ENCODE measurements at regions not wholly inside any gene's neighbourhood (a gene's known extent, or its start where the extent isn't known, plus 50 kb on each side); places are given as distances from the start of the nearest gene placed in this dataset.

DNA sequence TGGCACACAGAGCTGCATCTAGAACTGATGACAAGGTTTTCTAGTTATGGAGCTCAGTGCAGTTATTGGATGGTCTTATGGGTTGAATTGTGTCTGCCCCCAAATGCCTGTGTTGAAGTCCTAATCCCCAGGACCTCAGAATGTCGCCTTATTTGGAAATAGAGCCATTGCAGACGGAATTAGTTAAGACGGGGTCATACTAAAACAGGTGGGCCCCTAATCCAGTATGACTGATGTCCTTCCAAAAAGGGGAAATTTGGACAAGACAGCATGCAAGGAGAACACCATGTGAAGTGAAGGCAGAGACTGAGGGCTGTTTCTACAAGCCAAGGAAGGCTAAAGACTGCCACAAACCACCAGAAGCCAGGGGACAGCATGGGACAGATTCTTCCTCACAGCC lies 148.7 kb downstream of the KCTD12 start:
- no peaks in the 10 kb centered on the region for H3F3A ChIP-seq (ENCODE audit: insufficient read depth)
- H3K4me2 ChIP-seq (ENCODE audit: unreplicated experiment) = no peak overlapping the region
- in situ Hi-C loops (cut with MboI) = no loop called here
- no peaks in the 10 kb centered on the region for H3K27me3 ChIP-seq (replicated peaks; ENCODE audit: insufficient read depth)
- no peak overlapping the region for H3K27ac ChIP-seq
- H4K20me1 ChIP-seq (ENCODE audit: insufficient read depth) = no peaks in the 10 kb centered on the region
- no peak overlapping the region for H3K4me3 ChIP-seq
- H3K9me3 ChIP-seq (ENCODE audit: low read depth) = no peaks in the 10 kb centered on the region
- no peak overlapping the region for H2AFZ ChIP-seq
- TF ChIP-seq EZH2 (IDR thresholded peaks at IDR 0.05; ENCODE audit: insufficient read depth, poor library complexity, severe bottlenecking) (no peak), EZH2phosphoT487 (IDR thresholded peaks at IDR 0.05; ENCODE audit: insufficient read depth, low read depth) (no peak)
- H3K9me2 ChIP-seq (ENCODE audit: insufficient read depth) = no peaks in the 10 kb centered on the region
- H3K79me2 ChIP-seq (ENCODE audit: insufficient read depth) = no peaks in the 10 kb centered on the region
- no peaks in the 10 kb centered on the region for H3K36me3 ChIP-seq (ENCODE audit: low read depth)
- DNase-seq = no peak
- 56 to 66% methylated on average over 3 of the region's 3 CpGs for WGBS, 2 experiments (ENCODE audit: low coverage in 1 of 2, low lambda C conversion rate in 2 of 2, missing lambda C conversion rate in 2 of 2)
- no peak overlapping the region for H3K9ac ChIP-seq
- no peaks in the 10 kb centered on the region for H3K4me1 ChIP-seq (ENCODE audit: insufficient read depth)

GRCh38 chr13:76735641-76736040 lies 150.6 kb downstream of the KCTD12 start:
- H2AFZ ChIP-seq = no peak overlapping the region
- H3K36me3 ChIP-seq (ENCODE audit: low read depth) = no peaks in the 10 kb centered on the region
- no peaks in the 10 kb centered on the region for H3K79me2 ChIP-seq (ENCODE audit: insufficient read depth)
- no peak overlapping the region for H3K27ac ChIP-seq
- no peaks in the 10 kb centered on the region for H3F3A ChIP-seq (ENCODE audit: insufficient read depth)
- H4K20me1 ChIP-seq (ENCODE audit: insufficient read depth) = no peaks in the 10 kb centered on the region
- H3K9ac ChIP-seq = no peak overlapping the region
- in situ Hi-C loops (cut with MboI) = no loop called here
- no peak overlapping the region for H3K4me2 ChIP-seq (ENCODE audit: unreplicated experiment)
- H3K4me1 ChIP-seq (ENCODE audit: insufficient read depth) = no peaks in the 10 kb centered on the region
- no peaks in the 10 kb centered on the region for H3K27me3 ChIP-seq (replicated peaks; ENCODE audit: insufficient read depth)
- no peak overlapping the region for H3K4me3 ChIP-seq
- no peaks in the 10 kb centered on the region for H3K9me2 ChIP-seq (ENCODE audit: insufficient read depth)
- TF ChIP-seq EZH2 (IDR thresholded peaks at IDR 0.05; ENCODE audit: insufficient read depth, poor library complexity, severe bottlenecking) = no peak
- H3K9me3 ChIP-seq (ENCODE audit: low read depth) = no peaks in the 10 kb centered on the region
- no peak for DNase-seq
- WGBS, 2 experiments (ENCODE audit: low coverage in 1 of 2, low lambda C conversion rate in 2 of 2, missing lambda C conversion rate in 2 of 2) = 50 to 54% methylated on average over 3 of the region's 3 CpGs

DNA sequence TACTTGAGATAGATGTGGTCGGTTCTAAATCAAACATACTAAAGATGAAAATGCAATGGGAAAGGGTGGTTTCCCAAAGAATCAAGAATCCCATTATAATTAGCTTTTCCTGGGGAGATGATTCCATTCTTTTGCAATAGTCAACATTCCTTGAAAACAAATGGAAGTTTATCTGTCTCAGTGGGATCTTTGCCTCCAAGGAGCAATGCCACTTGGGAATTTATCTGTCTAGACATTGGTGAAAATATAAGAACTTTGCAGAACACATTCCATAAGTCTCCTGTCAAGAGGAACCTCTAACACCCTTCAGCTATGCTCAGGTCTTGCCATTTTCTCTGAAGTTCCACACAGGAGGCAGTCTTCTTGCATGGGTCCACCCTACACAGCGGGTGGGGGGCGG lies 152.5 kb downstream of the KCTD12 start:
- Histone ChIP-seq H3K9me3 (ENCODE audit: low read depth) (no peaks in the 10 kb centered on the region), H3K4me3 (no peak overlapping the region), H4K20me1 (ENCODE audit: insufficient read depth) (no peaks in the 10 kb centered on the region), H3K27ac (no peak overlapping the region), H3K4me1 (ENCODE audit: insufficient read depth) (no peaks in the 10 kb centered on the region), H3K9me2 (ENCODE audit: insufficient read depth) (no peaks in the 10 kb centered on the region), H3K27me3 (replicated peaks; ENCODE audit: insufficient read depth) (no peaks in the 10 kb centered on the region), H3K36me3 (ENCODE audit: low read depth) (no peaks in the 10 kb centered on the region), H3K79me2 (ENCODE audit: insufficient read depth) (no peaks in the 10 kb centered on the region), H3K9ac (no peak overlapping the region), H3K4me2 (ENCODE audit: unreplicated experiment) (no peak overlapping the region), H3F3A (ENCODE audit: insufficient read depth) (no peaks in the 10 kb centered on the region), H2AFZ (no peak overlapping the region)
- WGBS, 2 experiments (ENCODE audit: low coverage in 1 of 2, low lambda C conversion rate in 2 of 2, missing lambda C conversion rate in 2 of 2) = 88 to 92% methylated on average over 3 of the region's 3 CpGs
- in situ Hi-C loops (cut with MboI) = no loop called here
- no peak for DNase-seq
- no peak for TF ChIP-seq EZH2 (IDR thresholded peaks at IDR 0.05; ENCODE audit: insufficient read depth, poor library complexity, severe bottlenecking)
- TF ChIP-seq EZH2phosphoT487 (IDR thresholded peaks at IDR 0.05; ENCODE audit: insufficient read depth, low read depth) = no peak

- Histone ChIP-seq H3F3A (ENCODE audit: insufficient read depth) (no peaks in the 10 kb centered on the region), H3K9me2 (ENCODE audit: insufficient read depth) (no peaks in the 10 kb centered on the region), H3K4me1 (ENCODE audit: insufficient read depth) (no peaks in the 10 kb centered on the region), H3K4me2 (ENCODE audit: unreplicated experiment) (no peak overlapping the region), H2AFZ (no peak overlapping the region), H3K36me3 (ENCODE audit: low read depth) (no peaks in the 10 kb centered on the region), H3K9ac (no peak overlapping the region), H3K4me3 (no peak overlapping the region), H3K27ac (no peak overlapping the region), H3K79me2 (ENCODE audit: insufficient read depth) (no peaks in the 10 kb centered on the region), H4K20me1 (ENCODE audit: insufficient read depth) (no peaks in the 10 kb centered on the region), H3K27me3 (replicated peaks; ENCODE audit: insufficient read depth) (no peaks in the 10 kb centered on the region), H3K9me3 (ENCODE audit: low read depth) (no peaks in the 10 kb centered on the region)
- in situ Hi-C loops (cut with MboI) = no loop called here
- TF ChIP-seq EZH2phosphoT487 (IDR thresholded peaks at IDR 0.05; ENCODE audit: insufficient read depth, low read depth) = no peak
- TF ChIP-seq EZH2 (IDR thresholded peaks at IDR 0.05; ENCODE audit: insufficient read depth, poor library complexity, severe bottlenecking) = no peak
- 80 to 84% methylated on average over 2 of the region's 2 CpGs for WGBS, 2 experiments (ENCODE audit: low coverage in 1 of 2, low lambda C conversion rate in 2 of 2, missing lambda C conversion rate in 2 of 2)
- no peak for DNase-seq
Measured at GRCh38 chr13:76732367-76732766, 153.8 kb downstream of the KCTD12 start.

DNA sequence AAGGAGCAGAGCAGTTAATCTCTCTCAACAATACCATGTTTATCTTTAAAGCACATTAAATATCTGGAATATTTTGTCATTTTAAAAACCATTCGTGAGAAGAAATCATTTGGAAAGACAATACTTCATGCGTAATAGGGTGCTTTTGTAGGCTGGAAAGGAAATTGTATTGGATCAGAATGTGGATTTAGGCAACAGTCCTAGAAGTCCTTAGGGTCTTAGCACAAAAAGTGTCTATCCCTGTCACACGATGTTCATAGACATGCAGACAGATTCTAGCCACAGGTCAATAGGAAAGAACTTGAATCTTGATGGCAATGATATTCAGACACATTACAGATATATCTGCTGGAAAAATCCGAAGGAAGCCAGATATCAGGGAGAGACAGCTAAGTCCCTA lies 156.0 kb downstream of the KCTD12 start:
- H3K27me3 ChIP-seq (replicated peaks; ENCODE audit: insufficient read depth) = no peaks in the 10 kb centered on the region
- TF ChIP-seq EZH2phosphoT487 (IDR thresholded peaks at IDR 0.05; ENCODE audit: insufficient read depth, low read depth) (no peak), EZH2 (IDR thresholded peaks at IDR 0.05; ENCODE audit: insufficient read depth, poor library complexity, severe bottlenecking) (no peak)
- peaks cover 8% of the 10 kb centered on the region for H3K4me1 ChIP-seq (ENCODE audit: insufficient read depth)
- no peaks in the 10 kb centered on the region for H3K9me2 ChIP-seq (ENCODE audit: insufficient read depth)
- H3K27ac ChIP-seq = no peak overlapping the region
- in situ Hi-C loops (cut with MboI) = no loop called here
- no peaks in the 10 kb centered on the region for H3K36me3 ChIP-seq (ENCODE audit: low read depth)
- H3K9me3 ChIP-seq (ENCODE audit: low read depth) = no peaks in the 10 kb centered on the region
- WGBS, 2 experiments (ENCODE audit: low coverage in 1 of 2, low lambda C conversion rate in 2 of 2, missing lambda C conversion rate in 2 of 2) = 38 to 44% methylated on average over 4 of the region's 4 CpGs
- H3K9ac ChIP-seq = no peak overlapping the region
- H2AFZ ChIP-seq = no peak overlapping the region
- H3K79me2 ChIP-seq (ENCODE audit: insufficient read depth) = no peaks in the 10 kb centered on the region
- H3F3A ChIP-seq (ENCODE audit: insufficient read depth) = peaks cover 7% of the 10 kb centered on the region
- H3K4me3 ChIP-seq = no peak overlapping the region
- peak; percentile 38 for DNase-seq
- no peak overlapping the region for H3K4me2 ChIP-seq (ENCODE audit: unreplicated experiment)
- no peaks in the 10 kb centered on the region for H4K20me1 ChIP-seq (ENCODE audit: insufficient read depth)
